HL-60 (cell line): ENCODE measurements at regions not wholly inside any gene's neighbourhood (a gene's known extent, or its start where the extent isn't known, plus 50 kb on each side); places are given as distances from the start of the nearest gene placed in this dataset.

Experiments
- DNase-seq, 2 experiments: peaks; one replicate each; pipeline ENCODE4 v3.0.0-alpha.2; 2010 to 2020; ENCODE audit warnings: low read depth in 1 of 2, low spot score in 1 of 2
- H3K27ac ChIP-seq: fragments of 250-450 bp; sonication (Bioruptor Pico); replicated peaks from 2 replicates; pipeline ENCODE4 v1.5.1; 2020; ENCODE audit warnings: mild to moderate bottlenecking, moderate library complexity
- H3K27me3 ChIP-seq: fragments of 250-450 bp; sonication (Bioruptor Pico); 2 replicates; pipeline ENCODE4 v1.5.1; 2021; ENCODE audit warnings: mild to moderate bottlenecking, moderate library complexity; ENCODE audit not compliant: insufficient read depth, poor library complexity, severe bottlenecking
- H3K4me3 ChIP-seq: replicated peaks from 2 replicates; pipeline ENCODE4 v1.5.1; 2011; ENCODE audit warnings: mild to moderate bottlenecking, control low read depth, low read length; ENCODE audit not compliant: insufficient read depth
- CTCF ChIP-seq: IDR thresholded peaks from one replicate; pipeline ENCODE4 v1.5.1; 2011; ENCODE audit warnings: low read length, control low read depth, inconsistent platforms; ENCODE audit not compliant: insufficient read depth
- GABPA ChIP-seq: IDR thresholded peaks from 2 replicates; pipeline ENCODE4 v1.6.1; 2012; ENCODE audit warnings: low read depth
- POLR2AphosphoS5 ChIP-seq: IDR thresholded peaks from 2 replicates; pipeline ENCODE4 v1.6.1; 2012; ENCODE audit warnings: low read depth
- REST ChIP-seq: IDR thresholded peaks from 2 replicates; pipeline ENCODE4 v1.6.1; 2012; ENCODE audit warnings: low read depth; ENCODE audit not compliant: insufficient replicate concordance
- SPI1 ChIP-seq: IDR thresholded peaks from 2 replicates; pipeline ENCODE4 v1.6.1; 2012; ENCODE audit warnings: low read depth, mild to moderate bottlenecking, borderline replicate concordance

GRCh38 chr4:156661555-156661954, 310.0 kb downstream of the PDGFC start:
- Histone ChIP-seq H3K27ac (no peak overlapping the region), H3K27me3 (no peaks in the 10 kb centered on the region), H3K4me3 (no peak overlapping the region)
- DNase-seq: no peak
- TF ChIP-seq CTCF (no peak), POLR2AphosphoS5 (no peak), REST (no peak), SPI1 (no peak), GABPA (no peak)

GRCh38 chr4:156660465-156660864, 311.1 kb downstream of the PDGFC start:
- Histone ChIP-seq H3K4me3 (no peak overlapping the region), H3K27me3 (no peaks in the 10 kb centered on the region), H3K27ac (no peak overlapping the region)
- DNase-seq: no peak
- TF ChIP-seq GABPA (no peak), POLR2AphosphoS5 (no peak), SPI1 (no peak), CTCF (no peak), REST (no peak)

- DNase-seq: no peak
- TF ChIP-seq GABPA (no peak), CTCF (no peak), POLR2AphosphoS5 (no peak), SPI1 (no peak), REST (no peak)
- Histone ChIP-seq H3K4me3 (no peak overlapping the region), H3K27me3 (no peaks in the 10 kb centered on the region), H3K27ac (no peak overlapping the region)
These were observed 311.6 kb downstream of the PDGFC start for GRCh38 chr4:156659983-156660382.
